A673 (cell line): ENCODE measurements at regions not wholly inside any gene's neighbourhood (a gene's known extent, or its start where the extent isn't known, plus 50 kb on each side); places are given as distances from the start of the nearest gene placed in this dataset.

Experiments used
- BruUV-seq: library from RNA; stranded (reverse); fragments of 400-500 nt; replicated peaks from 2 replicates; lab custom pipeline; 2021; lab: Mats Ljungman, UMichigan
- CTCF ChIA-PET: fragments of 300-600 bp; sonication (Branson Sonifier 250); formaldehyde crosslinking; loops from one replicate; lab custom pipeline; 2022; ENCODE audit warnings: antibody characterized with exemption; lab: Charles Lee
- POLR2A ChIA-PET: fragments of 300-600 bp; sonication (Branson Sonifier 250); formaldehyde crosslinking; loops from one replicate; lab custom pipeline; 2022; ENCODE audit warnings: antibody characterized with exemption; ENCODE audit not compliant: low non-redundant PET; lab: Charles Lee
- DNase-seq: peaks from one replicate; pipeline ENCODE4 v3.0.0-alpha.2; 2015; ENCODE audit warnings: low spot score
- H3K27ac ChIP-seq: fragments of 200-600 bp; sonication (generic); 2 replicates; pipeline ENCODE4 v1.5.1; 2016; ENCODE audit warnings: mixed run types, low read depth, mild to moderate bottlenecking, mixed read lengths, antibody characterized with exemption, low read length; ENCODE audit not compliant: poor library complexity, severe bottlenecking
- H3K27me3 ChIP-seq: fragments of 200-600 bp; sonication (generic); replicated peaks from 2 replicates; pipeline ENCODE4 v1.6.1; 2017; ENCODE audit warnings: mixed run types, low read depth, mild to moderate bottlenecking, mixed read lengths, antibody characterized with exemption, low read length; ENCODE audit not compliant: insufficient read depth, poor library complexity
- H3K36me3 ChIP-seq: fragments of 200-600 bp; sonication (generic); 2 replicates; pipeline ENCODE4 v1.6.1; 2016; ENCODE audit warnings: mixed run types, mild to moderate bottlenecking, mixed read lengths, antibody characterized with exemption, low read length; ENCODE audit not compliant: insufficient read depth, poor library complexity, severe bottlenecking
- H3K4me1 ChIP-seq: fragments of 200-600 bp; sonication (generic); 2 replicates; pipeline ENCODE4 v1.6.1; 2017; ENCODE audit warnings: mixed run types, mild to moderate bottlenecking, mixed read lengths, antibody characterized with exemption, low read length; ENCODE audit not compliant: insufficient read depth, poor library complexity, severe bottlenecking
- H3K4me3 ChIP-seq: fragments of 200-600 bp; sonication (generic); 2 replicates; pipeline ENCODE4 v1.5.1; 2016; ENCODE audit warnings: low read depth, mixed run types, mild to moderate bottlenecking, mixed read lengths, low read length; ENCODE audit not compliant: poor library complexity, severe bottlenecking
- H3K9me3 ChIP-seq: fragments of 200-600 bp; sonication (generic); 2 replicates; pipeline ENCODE4 v1.6.1; 2016; ENCODE audit warnings: mixed run types, low read depth, mild to moderate bottlenecking, mixed read lengths, antibody characterized with exemption, low read length; ENCODE audit not compliant: poor library complexity, severe bottlenecking
- CTCF ChIP-seq: fragments of 300-800, 200-600 bp; sonication (generic); conservative IDR thresholded peaks from 2 replicates; pipeline ENCODE4 v1.5.1; 2017; ENCODE audit warnings: low read depth, mild to moderate bottlenecking, antibody characterized with exemption, low read length, moderate library complexity, mixed read lengths
- EZH2 ChIP-seq: fragments of 200-600 bp; sonication (generic); IDR thresholded peaks from 2 replicates; pipeline ENCODE4 v1.6.1; 2017; ENCODE audit warnings: borderline replicate concordance, low read depth, mild to moderate bottlenecking, mixed read lengths, antibody characterized with exemption, low read length; ENCODE audit not compliant: poor library complexity, severe bottlenecking
- intact Hi-C: fragments of 100-400 bp; cut with micrococcal nuclease; formaldehyde crosslinking; loops from one replicate; pipeline ENCODE4 v1.10.0; 2022; ENCODE audit not compliant: unreplicated experiment

- H3K4me1 ChIP-seq: no peaks in the 10 kb centered on the region
- TF ChIP-seq EZH2: no peak
- TF ChIP-seq CTCF: no peak
- CTCF ChIA-PET: no interaction called here
- BruUV-seq: no TSS peak
- intact Hi-C loops: no loop called here
- no peaks in the 10 kb centered on the region for H3K9me3 ChIP-seq
- POLR2A ChIA-PET: no interaction called here
- no peaks in the 10 kb centered on the region for H3K36me3 ChIP-seq
- no peak overlapping the region for H3K4me3 ChIP-seq
- DNase-seq: no peak
- H3K27ac ChIP-seq: no peak overlapping the region
- no peaks in the 10 kb centered on the region for H3K27me3 ChIP-seq
These were observed 353.3 kb downstream of the HACE1 start for GRCh38 chr6:104506429-104506828.

- TF ChIP-seq CTCF (no peak), EZH2 (no peak)
- H3K27ac ChIP-seq: no peak overlapping the region
- intact Hi-C loops: no loop called here
- H3K27me3 ChIP-seq: no peaks in the 10 kb centered on the region
- no TSS peak for BruUV-seq
- no peak overlapping the region for H3K4me3 ChIP-seq
- no peak for DNase-seq
- H3K4me1 ChIP-seq: no peaks in the 10 kb centered on the region
- H3K36me3 ChIP-seq: no peaks in the 10 kb centered on the region
- ChIA-PET CTCF (no interaction called here), POLR2A (no interaction called here)
- H3K9me3 ChIP-seq: no peaks in the 10 kb centered on the region
These were observed 353.9 kb downstream of the HACE1 start for GRCh38 chr6:104505838-104506237.

- CTCF ChIA-PET: no interaction called here
- BruUV-seq: no TSS peak
- no peak for TF ChIP-seq CTCF
- no peak for TF ChIP-seq EZH2
- H3K4me1 ChIP-seq: no peaks in the 10 kb centered on the region
- H3K9me3 ChIP-seq: no peaks in the 10 kb centered on the region
- DNase-seq: no peak
- intact Hi-C loops: no loop called here
- H3K27ac ChIP-seq: no peak overlapping the region
- no peak overlapping the region for H3K4me3 ChIP-seq
- no peaks in the 10 kb centered on the region for H3K36me3 ChIP-seq
- no peaks in the 10 kb centered on the region for H3K27me3 ChIP-seq
- POLR2A ChIA-PET: no interaction called here
These were observed 359.5 kb downstream of the HACE1 start for GRCh38 chr6:104500265-104500664.
